Activated T-cell treated with anti-CD3 and anti-CD28 coated beads, Interleukin-2, amount 50 U/mL, for 72 hours (primary cell): ENCODE measurements at regions not wholly inside any gene's neighbourhood (a gene's known extent, or its start where the extent isn't known, plus 50 kb on each side); places are given as distances from the start of the nearest gene placed in this dataset.
"Not testable (repeated sequence)": the region's sequence is repeated elsewhere in the genome, so short reads cannot be mapped to it uniquely, and the experiment has no call there.

Experiments
- ATAC-seq, 2 donors: fragments of 150-1000 bp; cut with Tn5 transposase; replicated peaks in 1 of 2; 2 replicates each; pipeline ENCODE4 v1.10.0; 2021; ENCODE audit warnings: moderate library complexity in 2 of 2, mild to moderate bottlenecking in 1 of 2
- DNase-seq, 2 donors: peaks; one replicate each; pipeline ENCODE4 v3.0.0; 2021 to 2022; ENCODE audit warnings: mixed read lengths in 1 of 2
- H3K27ac Mint-ChIP-seq: one replicate; pipeline ENCODE4 v1.8.0; 2022; ENCODE audit warnings: mild to moderate bottlenecking, moderate library complexity, mixed read lengths
- H3K27me3 Mint-ChIP-seq: one replicate; pipeline ENCODE4 v1.8.0; 2022; ENCODE audit warnings: low read depth, mixed read lengths
- H3K36me3 Mint-ChIP-seq, 2 donors: one replicate each; pipeline ENCODE4 v1.8.0; 2022; ENCODE audit warnings: mixed read lengths in 2 of 2, mild to moderate bottlenecking in 1 of 2; ENCODE audit not compliant: insufficient read depth in 2 of 2
- H3K4me1 Mint-ChIP-seq: one replicate; pipeline ENCODE4 v1.8.0; 2022; ENCODE audit warnings: low read depth, mixed read lengths
- H3K4me3 Mint-ChIP-seq, 2 donors: one replicate each; pipeline ENCODE4 v1.8.0; 2022; ENCODE audit warnings: mild to moderate bottlenecking in 2 of 2, mixed read lengths in 2 of 2, moderate library complexity in 2 of 2
- H3K9me3 Mint-ChIP-seq, 2 donors: one replicate each; pipeline ENCODE4 v1.8.0; 2022; ENCODE audit warnings: mixed read lengths in 2 of 2

GRCh38 chr13:108069521-108070210 lies 145.7 kb downstream of the LIG4 start:
- Mint-ChIP-seq H3K36me3 (peaks cover 3% of the 10 kb centered on the region in 2 donors), H3K27me3 (no peaks in the 10 kb centered on the region), H3K9me3 (peaks cover 11 to 12% of the 10 kb centered on the region in 2 donors), H3K27ac (no peak overlapping the region), H3K4me1 (no peaks in the 10 kb centered on the region), H3K4me3 (no peak overlapping the region)
- DNase-seq (no peak), ATAC-seq (no peak)

DNA sequence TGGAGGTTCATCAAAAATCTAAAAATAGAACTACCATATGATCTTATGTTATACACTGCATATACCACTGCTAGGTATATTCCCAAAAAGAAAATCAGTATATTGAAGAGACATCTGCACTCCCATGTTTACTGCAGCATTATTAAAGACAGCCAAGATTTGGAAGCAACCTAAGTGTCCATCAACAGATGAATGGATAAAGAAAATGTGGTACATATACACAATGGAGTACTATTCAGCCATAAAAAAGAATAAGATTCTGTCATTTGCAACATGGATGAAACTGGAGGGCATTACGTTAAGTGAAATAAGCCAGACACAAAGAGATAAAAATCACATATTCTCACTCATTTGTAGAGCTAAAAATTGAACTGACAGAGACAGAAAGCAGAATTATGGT lies 151.0 kb downstream of the LIG4 start:
- not testable (repeated sequence) for H3K36me3 Mint-ChIP-seq, H3K27ac Mint-ChIP-seq, ATAC-seq, DNase-seq, H3K4me3 Mint-ChIP-seq, H3K4me1 Mint-ChIP-seq, H3K9me3 Mint-ChIP-seq, H3K27me3 Mint-ChIP-seq

DNA sequence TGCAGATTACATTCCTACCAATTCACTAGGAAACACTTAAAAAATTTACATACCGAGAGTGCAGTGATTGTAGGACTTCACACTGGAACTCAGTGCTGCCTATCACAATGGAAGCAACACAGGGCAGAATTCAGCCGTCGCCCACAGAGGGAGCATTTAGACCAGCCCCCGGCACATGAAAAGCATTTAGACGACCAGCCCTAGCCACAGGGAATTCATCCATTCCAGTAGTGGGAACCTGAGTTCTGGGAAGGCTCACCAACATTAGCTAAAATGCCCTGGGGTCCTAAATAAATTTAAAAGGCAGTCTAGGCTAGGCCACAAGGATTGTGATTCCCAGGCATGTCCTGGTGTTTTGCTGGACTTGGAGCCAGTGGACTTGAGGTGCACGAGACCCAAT lies 155.2 kb downstream of the LIG4 start:
- H3K9me3 Mint-ChIP-seq: peaks cover 3 to 8% of the 10 kb centered on the region in 2 donors
- peaks cover 2 to 3% of the 10 kb centered on the region in 2 donors for H3K36me3 Mint-ChIP-seq
- ATAC-seq: no peak
- no peak for DNase-seq
- no peaks in the 10 kb centered on the region for H3K27me3 Mint-ChIP-seq
- no peaks in the 10 kb centered on the region for H3K4me1 Mint-ChIP-seq
- H3K4me3 Mint-ChIP-seq: no peak overlapping the region
- H3K27ac Mint-ChIP-seq: no peak overlapping the region

GRCh38 chr13:108056278-108056677 lies 159.1 kb downstream of the LIG4 start:
- ATAC-seq (no peak), DNase-seq (no peak)
- no peak overlapping the region for H3K4me3 Mint-ChIP-seq
- no peaks in the 10 kb centered on the region for H3K36me3 Mint-ChIP-seq
- H3K27me3 Mint-ChIP-seq: no peaks in the 10 kb centered on the region
- H3K9me3 Mint-ChIP-seq: peaks cover 0 to 3% of the 10 kb centered on the region in 2 donors
- no peak overlapping the region for H3K27ac Mint-ChIP-seq
- H3K4me1 Mint-ChIP-seq: no peaks in the 10 kb centered on the region

GRCh38 chr13:108049211-108049610 lies 166.1 kb downstream of the LIG4 start:
- H3K9me3 Mint-ChIP-seq: peaks cover 0 to 3% of the 10 kb centered on the region in 2 donors
- H3K36me3 Mint-ChIP-seq: no peaks in the 10 kb centered on the region
- H3K4me1 Mint-ChIP-seq: no peaks in the 10 kb centered on the region
- no peak for ATAC-seq
- no peak overlapping the region for H3K4me3 Mint-ChIP-seq
- H3K27me3 Mint-ChIP-seq: no peaks in the 10 kb centered on the region
- H3K27ac Mint-ChIP-seq: no peak overlapping the region
- no peak for DNase-seq

- ATAC-seq (no peak), DNase-seq (no peak)
- peaks cover 0 to 5% of the 10 kb centered on the region in 2 donors for H3K9me3 Mint-ChIP-seq
- H3K36me3 Mint-ChIP-seq: no peaks in the 10 kb centered on the region
- H3K4me1 Mint-ChIP-seq: no peaks in the 10 kb centered on the region
- H3K27me3 Mint-ChIP-seq: no peaks in the 10 kb centered on the region
- H3K27ac Mint-ChIP-seq: no peak overlapping the region
- H3K4me3 Mint-ChIP-seq: no peak overlapping the region
Observed at GRCh38 chr13:108044954-108045353, 170.4 kb downstream of the LIG4 start.

GRCh38 chr13:108042866-108043265 lies 172.5 kb downstream of the LIG4 start:
- H3K4me3 Mint-ChIP-seq, ATAC-seq, H3K27ac Mint-ChIP-seq, H3K9me3 Mint-ChIP-seq, H3K36me3 Mint-ChIP-seq, H3K27me3 Mint-ChIP-seq, H3K4me1 Mint-ChIP-seq, DNase-seq: not testable (repeated sequence)

DNA sequence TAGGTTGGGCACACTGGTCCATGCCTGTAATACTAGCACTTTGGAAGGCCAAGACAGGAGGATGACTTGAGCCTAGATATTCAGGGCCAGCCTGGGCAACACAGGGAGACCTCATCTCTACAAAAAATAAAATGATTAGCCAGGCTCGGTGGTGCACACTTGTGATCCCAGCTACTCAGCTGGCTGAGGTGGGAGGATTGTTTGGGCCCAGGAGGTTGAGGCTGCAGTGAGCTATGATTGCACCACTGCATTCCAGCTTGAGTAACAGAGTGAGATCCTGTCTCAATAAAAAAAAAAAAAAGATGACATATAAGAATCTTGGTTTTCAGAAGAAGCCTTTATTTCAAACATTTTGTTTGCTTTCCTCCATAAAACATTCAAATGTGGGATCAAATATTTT lies 178.0 kb downstream of the LIG4 start:
- Mint-ChIP-seq H3K4me1 (no peaks in the 10 kb centered on the region), H3K27ac (no peak overlapping the region), H3K9me3 (peaks cover 0 to 4% of the 10 kb centered on the region in 2 donors), H3K4me3 (no peak overlapping the region), H3K27me3 (no peaks in the 10 kb centered on the region), H3K36me3 (no peaks in the 10 kb centered on the region)
- DNase-seq (no peak), ATAC-seq (no peak)

DNA sequence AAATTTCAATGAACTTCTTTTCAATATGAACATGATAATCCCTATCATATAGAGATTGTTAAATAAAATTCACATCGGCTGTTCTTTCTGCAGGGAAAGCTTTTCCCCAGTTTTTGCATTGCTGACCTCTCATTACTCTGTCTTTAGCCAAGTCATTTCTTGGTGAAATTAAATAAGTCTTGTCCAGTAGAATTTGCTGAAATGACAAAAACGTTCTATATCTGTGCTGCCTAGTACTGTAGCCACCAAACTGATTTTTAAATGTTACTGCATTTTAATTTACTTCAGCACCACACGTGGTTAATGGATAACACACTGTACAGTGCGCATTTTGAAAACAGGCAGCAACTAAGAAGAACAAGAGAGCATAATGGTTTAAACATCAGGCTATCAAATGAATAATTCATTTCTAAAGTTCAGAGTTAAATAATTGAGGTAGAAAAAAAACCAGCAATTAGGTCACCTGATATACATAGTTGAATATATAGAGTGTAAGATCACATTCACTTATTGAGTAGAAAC lies 178.9 kb downstream of the LIG4 start:
- no peak overlapping the region for H3K4me3 Mint-ChIP-seq
- no peak overlapping the region for H3K27ac Mint-ChIP-seq
- no peaks in the 10 kb centered on the region for H3K27me3 Mint-ChIP-seq
- peaks cover 0 to 4% of the 10 kb centered on the region in 2 donors for H3K9me3 Mint-ChIP-seq
- no peaks in the 10 kb centered on the region for H3K36me3 Mint-ChIP-seq
- DNase-seq (no peak), ATAC-seq (no peak)
- no peaks in the 10 kb centered on the region for H3K4me1 Mint-ChIP-seq

DNA sequence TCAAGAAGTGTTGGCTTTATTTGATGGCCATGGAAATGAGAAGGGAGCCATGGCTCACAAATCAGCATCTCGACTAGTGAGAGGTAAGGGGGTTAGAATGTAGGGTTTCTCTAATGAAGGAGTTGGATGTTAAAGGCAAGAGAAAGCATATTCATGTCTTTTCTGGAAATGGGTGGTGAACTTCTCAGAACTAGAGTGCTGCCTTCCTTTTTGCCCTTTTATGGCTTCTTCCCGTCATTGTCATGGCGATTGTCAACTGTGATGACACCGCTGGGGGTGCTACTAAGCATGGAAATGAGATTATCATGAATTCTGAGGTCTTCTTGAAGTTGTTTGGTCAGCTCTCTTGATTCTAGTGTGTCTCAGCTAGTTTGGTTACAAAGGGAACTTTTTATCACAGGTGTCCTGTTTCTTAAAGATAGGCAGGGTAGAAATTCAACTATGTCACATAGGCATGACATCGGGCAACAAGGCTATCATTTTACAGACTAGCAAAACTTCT lies 180.4 kb downstream of the LIG4 start:
- ATAC-seq (no peak), DNase-seq (no peak)
- no peaks in the 10 kb centered on the region for H3K27me3 Mint-ChIP-seq
- H3K9me3 Mint-ChIP-seq: peaks cover 0 to 2% of the 10 kb centered on the region in 2 donors
- H3K4me3 Mint-ChIP-seq: no peak overlapping the region
- no peak overlapping the region for H3K27ac Mint-ChIP-seq
- no peaks in the 10 kb centered on the region for H3K36me3 Mint-ChIP-seq
- no peaks in the 10 kb centered on the region for H3K4me1 Mint-ChIP-seq

DNA sequence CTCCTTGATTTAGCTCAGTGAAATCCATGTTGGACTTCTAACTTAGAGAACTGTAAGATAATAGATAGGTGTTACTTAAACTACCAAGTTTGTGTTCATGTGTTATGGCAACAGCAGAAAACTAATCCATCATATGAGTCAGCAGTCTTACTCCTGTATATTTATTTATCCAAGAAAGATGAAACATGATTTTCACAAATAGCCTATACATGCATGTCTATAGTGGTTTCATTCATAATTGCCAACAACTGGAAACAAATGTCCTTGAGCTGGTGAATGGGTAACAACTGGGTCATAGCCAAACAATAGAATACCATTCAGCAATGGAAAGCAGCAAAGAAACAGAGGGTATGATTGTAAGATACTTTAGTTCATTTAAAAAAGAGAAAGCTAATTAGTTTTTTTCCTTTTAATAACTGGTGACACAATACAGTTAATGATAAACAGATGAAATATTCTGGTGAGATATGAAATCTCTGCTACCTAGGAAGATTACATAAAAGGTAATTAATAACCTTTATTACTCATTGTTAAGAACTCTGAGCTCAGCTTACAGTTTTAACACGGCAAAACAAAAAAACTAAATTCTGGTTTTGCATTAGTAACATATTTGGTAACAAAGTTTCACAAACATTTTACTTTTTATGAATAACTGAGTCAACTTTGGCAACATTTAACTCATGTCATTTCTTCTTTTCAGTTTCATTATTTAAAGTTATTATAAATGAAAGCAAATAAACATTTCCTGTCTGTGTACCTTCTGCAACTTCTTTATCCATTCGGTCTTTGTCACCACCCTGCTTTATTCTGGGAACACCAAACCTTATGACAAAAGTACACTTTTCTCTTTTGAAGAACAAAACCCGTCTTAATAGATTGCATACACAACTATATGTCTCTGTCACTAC lies 181.3 kb downstream of the LIG4 start:
- DNase-seq: no peak
- peaks cover 0 to 2% of the 10 kb centered on the region in 2 donors for H3K9me3 Mint-ChIP-seq
- no peaks in the 10 kb centered on the region for H3K4me1 Mint-ChIP-seq
- no peaks in the 10 kb centered on the region for H3K36me3 Mint-ChIP-seq
- no peak overlapping the region for H3K27ac Mint-ChIP-seq
- no peak overlapping the region for H3K4me3 Mint-ChIP-seq
- H3K27me3 Mint-ChIP-seq: no peaks in the 10 kb centered on the region
- no peak for ATAC-seq

- ATAC-seq (no peak), DNase-seq (no peak)
- Mint-ChIP-seq H3K9me3 (peaks cover 0 to 2% of the 10 kb centered on the region in 2 donors), H3K4me1 (no peaks in the 10 kb centered on the region), H3K36me3 (no peaks in the 10 kb centered on the region), H3K27me3 (no peaks in the 10 kb centered on the region), H3K4me3 (no peak overlapping the region), H3K27ac (no peak overlapping the region)
Observed at GRCh38 chr13:108031865-108032264, 183.5 kb downstream of the LIG4 start.

DNA sequence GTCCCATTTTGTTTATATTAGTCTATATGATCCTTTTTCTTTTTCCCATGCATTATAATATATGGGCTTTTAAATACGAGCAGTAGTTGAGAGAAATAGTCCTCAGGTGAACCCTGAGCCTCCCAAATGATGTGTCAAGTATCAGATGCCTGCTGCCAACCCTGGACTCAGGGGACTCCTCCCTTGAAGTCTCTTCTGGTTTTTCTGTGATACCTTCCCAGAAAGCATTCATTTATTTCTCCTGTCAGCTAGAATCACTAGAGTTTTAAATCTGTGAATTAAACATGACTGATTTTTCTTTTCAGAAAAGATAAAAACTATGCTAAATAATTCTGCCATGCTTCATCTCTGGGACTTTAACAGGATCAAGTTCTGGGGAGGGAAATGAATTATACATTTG lies 184.6 kb downstream of the LIG4 start:
- no peaks in the 10 kb centered on the region for H3K27me3 Mint-ChIP-seq
- no peak overlapping the region for H3K27ac Mint-ChIP-seq
- H3K4me3 Mint-ChIP-seq: no peak overlapping the region
- H3K4me1 Mint-ChIP-seq: no peaks in the 10 kb centered on the region
- peaks cover 0 to 2% of the 10 kb centered on the region in 2 donors for H3K9me3 Mint-ChIP-seq
- DNase-seq: no peak
- ATAC-seq: no peak
- H3K36me3 Mint-ChIP-seq: no peaks in the 10 kb centered on the region
